Endodermal cell (in vitro differentiated cells): ENCODE measurements at regions not wholly inside any gene's neighbourhood (a gene's known extent, or its start where the extent isn't known, plus 50 kb on each side); places are given as distances from the start of the nearest gene placed in this dataset.

Experiments used
- DNase-seq: peaks from one replicate; pipeline ENCODE4 v3.0.0-alpha.2; 2017
- H3K27ac ChIP-seq: 2 replicates; pipeline ENCODE4 v1.5.1; 2013; ENCODE audit warnings: mild to moderate bottlenecking, low read depth, low read length, moderate library complexity
- H3K27me3 ChIP-seq: 2 replicates; pipeline ENCODE4 v1.6.1; 2013; ENCODE audit warnings: mild to moderate bottlenecking, low read length, moderate library complexity; ENCODE audit not compliant: insufficient read depth, control insufficient read depth, poor library complexity, severe bottlenecking
- H3K36me3 ChIP-seq: 2 replicates; pipeline ENCODE4 v1.7.0; 2013; ENCODE audit warnings: mild to moderate bottlenecking, low read length, moderate library complexity; ENCODE audit not compliant: control insufficient read depth, insufficient read depth
- H3K4me1 ChIP-seq: one replicate; pipeline ENCODE4 v1.7.0; 2013; ENCODE audit warnings: low read length; ENCODE audit not compliant: control insufficient read depth, insufficient read depth
- H3K4me3 ChIP-seq: 2 replicates; pipeline ENCODE4 v1.5.1; 2013; ENCODE audit warnings: mild to moderate bottlenecking, low read length, moderate library complexity
- H3K9ac ChIP-seq: 2 replicates; pipeline ENCODE4 v1.6.1; 2013; ENCODE audit warnings: mild to moderate bottlenecking, low read length, moderate library complexity; ENCODE audit not compliant: poor library complexity, severe bottlenecking; ENCODE audit errors: extremely low read depth
- H3K9me3 ChIP-seq: 2 replicates; pipeline ENCODE4 v1.6.1; 2013; ENCODE audit warnings: mild to moderate bottlenecking, low read length, moderate library complexity; ENCODE audit not compliant: control insufficient read depth
- H3K27ac Mint-ChIP-seq: 2 replicates; pipeline ENCODE4 v1.8.0; 2020; ENCODE audit warnings: mixed read lengths
- H3K27me3 Mint-ChIP-seq: 2 replicates; pipeline ENCODE4 v1.8.0; 2021; ENCODE audit warnings: mild to moderate bottlenecking, mixed read lengths; ENCODE audit not compliant: insufficient read depth
- H3K36me3 Mint-ChIP-seq: 2 replicates; pipeline ENCODE4 v1.8.0; 2020; ENCODE audit warnings: low read depth, mixed read lengths
- H3K4me1 Mint-ChIP-seq: 2 replicates; pipeline ENCODE4 v1.8.0; 2020; ENCODE audit warnings: mixed read lengths
- H3K4me3 Mint-ChIP-seq: 2 replicates; pipeline ENCODE4 v1.8.0; 2020; ENCODE audit warnings: mild to moderate bottlenecking, moderate library complexity, mixed read lengths
- H3K9me3 Mint-ChIP-seq: 2 replicates; pipeline ENCODE4 v1.8.0; 2020; ENCODE audit warnings: mild to moderate bottlenecking, mixed read lengths
- CTCF ChIP-seq: fragments of 200-600 bp; sonication (generic); conservative IDR thresholded peaks from 2 replicates; pipeline ENCODE4 v1.5.0; 2021; ENCODE audit warnings: antibody characterized with exemption, mild to moderate bottlenecking
- WGBS, 2 experiments: methylation state at CpG; one replicate each; pipeline versions ENCODE4 v1.1.5 to v1.1.7; 2013; ENCODE audit warnings: missing lambda C conversion rate in 2 of 2, mixed read lengths in 1 of 2; ENCODE audit not compliant: insufficient coverage in 1 of 2, insufficient read length in 1 of 2; 5-methylcytosine and 5-hydroxymethylcytosine counted together

- Histone ChIP-seq H3K27me3 (no peaks in the 10 kb centered on the region), H3K4me1 (no peaks in the 10 kb centered on the region), H3K36me3 (no peaks in the 10 kb centered on the region), H3K4me3 (no peak overlapping the region), H3K9ac (no peak overlapping the region), H3K27ac (no peak overlapping the region), H3K9me3 (no peaks in the 10 kb centered on the region)
- Mint-ChIP-seq H3K36me3 (no peaks in the 10 kb centered on the region), H3K9me3 (peaks cover 1% of the 10 kb centered on the region), H3K4me3 (no peak overlapping the region), H3K27ac (no peak overlapping the region), H3K4me1 (no peaks in the 10 kb centered on the region), H3K27me3 (no peaks in the 10 kb centered on the region)
- no peak for DNase-seq
- 71 to 78% methylated on average over 4 of the region's 4 CpGs for WGBS, 2 experiments
- no peak for TF ChIP-seq CTCF
These were observed 197.4 kb upstream of the GALNT2 start for GRCh38 chr1:229869687-229870086.

GRCh38 chr1:229870381-229870780 lies 196.7 kb upstream of the GALNT2 start:
- Histone ChIP-seq H3K27ac (no peak overlapping the region), H3K27me3 (no peaks in the 10 kb centered on the region), H3K36me3 (no peaks in the 10 kb centered on the region), H3K4me3 (no peak overlapping the region), H3K9me3 (no peaks in the 10 kb centered on the region), H3K9ac (no peak overlapping the region), H3K4me1 (no peaks in the 10 kb centered on the region)
- no peak overlapping the region for H3K4me3 Mint-ChIP-seq
- H3K36me3 Mint-ChIP-seq = no peaks in the 10 kb centered on the region
- DNase-seq = no peak
- H3K27ac Mint-ChIP-seq = no peak overlapping the region
- WGBS, 2 experiments = 86 to 100% methylated on average over 2 of the region's 2 CpGs
- TF ChIP-seq CTCF = no peak
- H3K27me3 Mint-ChIP-seq = no peaks in the 10 kb centered on the region
- H3K4me1 Mint-ChIP-seq = no peaks in the 10 kb centered on the region
- peaks cover 1% of the 10 kb centered on the region for H3K9me3 Mint-ChIP-seq

- H3K4me3 Mint-ChIP-seq = no peak overlapping the region
- TF ChIP-seq CTCF = no peak
- H3K27me3 ChIP-seq = no peaks in the 10 kb centered on the region
- H3K36me3 ChIP-seq = no peaks in the 10 kb centered on the region
- no peak for DNase-seq
- no peak overlapping the region for H3K4me3 ChIP-seq
- peaks cover 1% of the 10 kb centered on the region for H3K9me3 Mint-ChIP-seq
- no peak overlapping the region for H3K9ac ChIP-seq
- WGBS, 2 experiments = 95% methylated on average over 9 of the region's 9 CpGs
- H3K9me3 ChIP-seq = no peaks in the 10 kb centered on the region
- no peaks in the 10 kb centered on the region for H3K4me1 Mint-ChIP-seq
- H3K27me3 Mint-ChIP-seq = no peaks in the 10 kb centered on the region
- H3K36me3 Mint-ChIP-seq = no peaks in the 10 kb centered on the region
- no peak overlapping the region for H3K27ac Mint-ChIP-seq
- H3K4me1 ChIP-seq = no peaks in the 10 kb centered on the region
- no peak overlapping the region for H3K27ac ChIP-seq
These were observed 195.9 kb upstream of the GALNT2 start for GRCh38 chr1:229871078-229871676.
